T-helper 2 cell (primary cell): ENCODE measurements at regions not wholly inside any gene's neighbourhood (a gene's known extent, or its start where the extent isn't known, plus 50 kb on each side); places are given as distances from the start of the nearest gene placed in this dataset.
A peak's percentile ranks its signal among the peaks of the same experiment; 100 is the strongest.

Source experiments
- DNase-seq, 5 experiments: peaks; one replicate each; pipeline versions ENCODE4 v3.0.0 to v3.0.0-alpha.2; 2012 to 2022

DNA sequence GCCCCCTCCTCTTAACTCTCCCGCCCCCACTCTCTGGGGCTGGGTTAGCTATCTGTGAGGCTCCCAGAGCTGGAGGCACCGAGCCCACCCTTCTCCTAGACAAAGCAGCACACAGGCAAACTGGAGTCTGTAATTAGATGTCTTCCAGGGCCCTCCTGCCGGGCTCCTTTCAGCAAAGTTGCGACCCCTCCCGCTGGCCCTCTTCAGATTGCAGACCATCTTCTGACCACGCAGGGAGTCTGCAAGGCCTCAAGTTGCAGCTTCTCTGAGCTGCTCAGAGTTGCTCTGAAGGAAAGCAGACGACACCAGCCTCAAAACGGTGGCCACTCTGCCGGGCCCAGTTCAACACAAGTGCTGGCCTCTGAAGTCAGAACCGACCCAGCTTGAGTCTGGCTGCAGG, 228.4 kb upstream of the COPS8 start:
- no peak for DNase-seq

DNA sequence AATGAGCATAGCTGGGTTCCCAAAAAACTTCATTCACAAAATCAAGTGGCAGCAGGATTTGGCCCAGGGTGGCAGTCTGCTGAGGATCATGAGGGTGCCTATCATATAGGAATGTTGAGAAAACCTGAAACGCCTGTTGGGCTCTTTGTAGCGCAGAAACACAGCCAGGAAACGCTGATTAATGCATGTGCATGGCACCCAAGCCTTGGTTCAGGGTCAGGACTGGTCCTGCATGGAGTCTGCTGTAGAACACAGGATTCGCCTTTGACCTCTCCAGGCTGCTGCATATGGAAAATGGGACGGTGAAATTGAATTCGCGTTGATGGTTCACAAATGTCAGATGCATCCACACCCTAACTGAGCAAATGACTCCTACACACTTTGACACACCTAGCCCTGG, 227.9 kb upstream of the COPS8 start:
- no peak for DNase-seq

DNA sequence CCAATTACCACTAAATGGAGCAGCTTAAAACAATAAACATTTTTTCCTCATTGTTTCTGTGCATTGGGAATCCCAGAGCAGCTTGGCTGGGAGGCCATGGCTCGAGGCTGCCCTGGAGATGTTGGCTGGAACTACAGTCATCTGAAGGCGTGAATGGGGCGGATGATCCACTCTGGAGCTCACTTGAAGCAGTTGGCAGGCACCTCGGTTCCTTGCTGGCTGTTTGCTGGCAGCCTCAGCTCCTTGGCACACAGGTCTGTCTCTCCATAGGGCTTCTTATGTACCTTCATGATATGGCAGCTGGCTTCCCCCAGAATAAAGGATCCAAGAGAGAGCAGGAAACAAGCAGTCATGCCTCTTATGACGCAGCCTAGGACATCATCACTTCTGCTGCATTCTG, 227.0 kb upstream of the COPS8 start:
- DNase-seq = no peak

DNA sequence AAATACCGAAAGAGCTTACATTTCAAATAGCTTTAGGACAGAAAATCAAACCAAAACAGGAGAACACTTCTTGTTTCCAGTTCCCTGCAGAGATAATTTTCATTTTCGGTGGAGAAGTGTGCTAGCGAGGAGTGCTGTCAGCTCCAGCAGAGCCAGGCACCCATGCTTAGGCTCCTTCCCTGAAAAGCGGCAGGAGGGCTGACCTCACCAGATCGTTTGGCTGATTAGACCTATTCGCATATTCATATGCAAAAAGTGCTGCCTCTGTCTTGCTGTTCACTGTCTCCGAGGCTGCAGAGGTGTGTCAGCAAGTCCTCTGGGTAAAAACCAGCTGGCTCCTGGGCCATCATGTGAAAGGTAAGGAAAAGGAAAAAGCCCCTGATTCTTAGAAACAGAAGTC, 225.8 kb upstream of the COPS8 start:
- no peak for DNase-seq

DNA sequence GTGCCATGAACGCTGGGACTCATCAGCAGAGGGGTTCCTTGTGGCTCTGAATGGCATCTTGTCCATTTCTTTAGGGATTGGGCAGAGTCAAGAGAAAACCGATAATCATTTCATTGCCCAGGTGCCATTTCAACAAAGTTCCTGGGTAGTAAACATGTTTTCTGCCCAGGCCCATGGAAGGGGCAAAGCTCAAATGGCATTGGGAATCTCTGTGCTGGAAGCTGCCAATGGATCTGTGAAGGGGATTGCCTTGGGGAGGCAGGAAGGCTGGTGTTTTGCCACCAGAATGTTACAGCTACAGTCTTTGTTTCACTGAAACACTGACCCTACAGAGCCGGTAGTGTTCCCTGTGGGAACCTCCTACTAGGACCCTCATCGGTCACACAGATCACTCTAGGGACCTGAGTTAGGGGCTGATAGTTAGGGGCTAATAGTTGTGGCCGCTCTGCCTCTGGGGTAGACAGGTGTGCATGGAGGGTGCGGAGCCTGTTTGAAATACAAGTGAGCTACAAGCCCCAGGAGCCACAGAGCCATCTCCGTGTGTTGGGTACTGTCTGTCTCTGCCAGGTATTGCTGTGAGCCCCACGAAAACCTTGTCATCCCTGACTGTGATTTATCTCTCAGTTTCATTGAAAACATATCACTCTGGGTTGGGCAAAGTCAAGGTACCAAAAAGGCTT, 224.4 kb upstream of the COPS8 start:
- DNase-seq = no peak

DNA sequence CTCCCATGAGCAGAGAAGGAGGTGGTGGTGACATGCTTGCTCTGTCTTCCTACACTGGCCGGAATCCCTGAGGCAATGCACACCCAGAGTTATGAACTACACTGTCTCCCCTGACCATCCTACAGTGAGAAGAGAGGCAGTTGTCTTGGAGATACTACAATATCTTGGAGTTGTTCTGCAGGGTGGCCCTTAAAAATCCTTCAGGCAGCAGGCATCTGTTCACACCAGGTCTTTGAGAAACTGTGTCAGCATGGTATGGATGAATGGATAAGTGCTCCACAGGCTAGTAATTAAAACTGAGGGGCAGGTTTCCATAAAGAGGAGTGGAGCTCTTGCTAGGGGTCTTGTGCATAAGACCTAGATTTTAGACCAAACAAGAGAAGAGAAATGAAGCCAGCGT, 223.7 kb upstream of the COPS8 start:
- no peak for DNase-seq

DNA sequence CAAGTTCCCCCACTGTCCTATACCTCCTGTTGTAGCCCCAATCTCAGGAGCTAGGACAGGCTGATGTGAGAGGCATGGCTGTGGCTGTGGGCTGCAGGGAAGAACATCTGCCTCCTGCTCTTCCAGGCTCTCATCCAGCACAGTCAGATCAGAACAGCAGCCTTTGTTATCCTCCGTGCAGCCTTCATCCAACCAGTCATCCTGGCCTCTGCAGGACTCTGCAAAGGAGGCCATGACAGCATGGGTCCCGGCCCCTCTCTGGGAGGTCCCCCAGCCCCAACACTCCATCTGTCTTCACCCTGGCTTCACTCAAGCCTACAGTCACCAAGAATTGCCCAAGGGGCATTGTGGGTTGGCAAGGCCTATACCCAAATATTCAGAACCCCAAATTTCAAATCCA, 223.2 kb upstream of the COPS8 start:
- DNase-seq = no peak

DNA sequence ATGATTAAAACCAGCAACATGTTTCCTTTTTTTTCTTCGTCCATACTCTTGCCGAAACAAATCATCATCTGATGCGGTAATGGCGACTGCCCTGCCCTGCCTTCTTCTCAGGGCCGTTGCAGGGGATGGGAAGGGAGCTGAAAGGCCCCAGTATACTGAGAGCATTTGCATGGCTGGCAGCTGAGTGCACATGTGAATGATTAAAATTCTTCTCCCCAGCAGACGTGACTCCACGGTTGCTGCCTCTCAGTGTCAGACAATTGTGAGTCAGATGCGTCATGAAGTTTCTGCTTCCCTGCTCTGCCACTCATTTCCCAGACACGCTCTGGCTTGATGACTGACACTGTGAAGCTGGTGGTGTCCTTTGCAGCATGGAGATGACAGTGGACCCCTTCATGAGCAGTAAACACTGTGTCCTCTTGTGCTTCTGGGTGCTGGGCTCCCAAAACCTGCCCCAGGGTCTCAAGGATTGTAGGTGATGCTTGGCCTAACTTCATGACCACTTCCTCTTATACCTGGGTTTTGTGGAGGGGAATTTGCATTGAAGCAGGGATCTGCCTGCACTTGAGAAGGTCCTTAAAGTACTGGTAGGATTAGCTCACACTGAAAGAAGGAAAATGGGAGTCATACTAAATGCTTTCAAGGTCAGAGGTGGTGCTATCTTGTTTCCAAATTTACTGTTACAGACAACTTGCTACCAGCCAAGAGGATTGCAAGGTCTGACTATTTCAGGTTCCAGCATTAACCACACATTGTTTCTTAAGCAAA, 222.5 kb upstream of the COPS8 start:
- DNase-seq = no peak

DNA sequence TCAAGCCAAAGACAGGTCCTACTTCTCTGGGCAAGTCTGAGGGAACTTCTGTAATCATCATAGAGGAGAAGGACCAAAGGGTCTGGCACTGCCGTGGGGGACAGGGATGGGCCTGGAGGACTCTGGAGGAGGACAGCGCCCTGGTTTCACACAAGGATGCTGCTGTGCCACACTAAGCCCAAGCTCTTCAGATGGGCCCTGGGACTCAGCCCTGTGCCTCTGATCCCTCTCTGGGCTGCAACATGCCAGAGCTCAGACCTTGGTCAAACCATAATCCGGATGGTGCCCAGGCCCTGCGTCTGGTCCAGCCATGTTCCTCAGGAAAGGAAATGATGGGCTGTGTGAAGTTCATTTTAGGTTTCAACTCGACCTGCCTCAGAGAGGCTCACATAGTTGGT, 222.0 kb upstream of the COPS8 start:
- DNase-seq = no peak

DNA sequence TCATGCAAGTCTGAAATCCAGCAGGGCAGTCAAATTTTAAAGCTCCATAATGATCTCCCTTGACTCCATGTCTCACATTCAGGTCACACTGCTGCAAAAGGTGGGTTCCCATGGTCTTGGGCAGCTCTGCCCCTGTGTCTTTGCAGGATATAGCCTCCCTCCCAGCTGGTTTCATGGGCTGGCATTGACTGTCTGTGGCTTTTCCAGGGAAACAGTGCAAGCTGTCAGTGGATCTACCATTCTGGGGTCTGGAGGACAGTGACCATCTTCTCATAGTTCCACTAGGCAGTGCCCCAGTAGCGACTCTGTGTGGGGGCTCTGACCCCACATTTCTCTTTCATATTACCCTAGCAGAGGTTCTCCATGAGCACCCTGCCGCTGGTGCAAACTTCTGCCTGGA, 220.6 kb upstream of the COPS8 start:
- DNase-seq = no peak

DNA sequence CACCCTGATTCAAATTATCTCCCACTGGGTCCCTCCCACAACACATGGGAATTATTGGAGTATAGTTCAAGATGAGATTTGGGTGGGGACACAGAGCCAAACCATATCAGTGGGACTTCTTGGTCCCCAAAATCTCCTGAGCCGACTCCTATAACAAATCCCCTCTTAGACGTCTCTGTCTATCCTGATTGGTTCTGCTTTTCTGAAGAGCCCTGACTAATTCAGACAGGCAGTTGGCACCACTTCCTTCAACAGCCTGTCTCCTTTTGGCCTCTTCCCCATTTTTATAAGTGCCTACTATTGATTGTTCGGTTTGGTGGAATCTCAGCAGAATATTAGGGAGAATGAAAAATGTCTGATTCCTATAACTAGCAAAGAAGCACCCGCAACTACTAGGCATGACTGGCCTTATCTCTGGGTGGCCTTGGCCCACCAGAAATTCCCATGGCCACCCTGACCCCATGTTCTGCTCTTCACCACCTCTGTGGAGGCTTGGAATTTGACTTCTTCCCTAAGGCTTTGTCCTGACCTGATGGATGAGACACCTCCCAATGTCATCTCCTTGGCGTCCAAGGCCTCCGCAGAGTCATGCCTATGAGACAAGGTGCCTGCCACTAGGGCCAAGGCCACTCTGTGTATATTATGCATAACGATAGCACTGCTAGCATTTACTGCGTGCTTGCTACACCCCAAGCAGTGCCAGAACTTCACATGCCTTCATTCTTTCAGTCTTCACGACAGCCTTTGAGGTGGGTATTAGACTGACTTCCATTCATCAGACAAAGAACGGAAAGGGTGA, 218.9 kb upstream of the COPS8 start:
- no peak for DNase-seq

DNA sequence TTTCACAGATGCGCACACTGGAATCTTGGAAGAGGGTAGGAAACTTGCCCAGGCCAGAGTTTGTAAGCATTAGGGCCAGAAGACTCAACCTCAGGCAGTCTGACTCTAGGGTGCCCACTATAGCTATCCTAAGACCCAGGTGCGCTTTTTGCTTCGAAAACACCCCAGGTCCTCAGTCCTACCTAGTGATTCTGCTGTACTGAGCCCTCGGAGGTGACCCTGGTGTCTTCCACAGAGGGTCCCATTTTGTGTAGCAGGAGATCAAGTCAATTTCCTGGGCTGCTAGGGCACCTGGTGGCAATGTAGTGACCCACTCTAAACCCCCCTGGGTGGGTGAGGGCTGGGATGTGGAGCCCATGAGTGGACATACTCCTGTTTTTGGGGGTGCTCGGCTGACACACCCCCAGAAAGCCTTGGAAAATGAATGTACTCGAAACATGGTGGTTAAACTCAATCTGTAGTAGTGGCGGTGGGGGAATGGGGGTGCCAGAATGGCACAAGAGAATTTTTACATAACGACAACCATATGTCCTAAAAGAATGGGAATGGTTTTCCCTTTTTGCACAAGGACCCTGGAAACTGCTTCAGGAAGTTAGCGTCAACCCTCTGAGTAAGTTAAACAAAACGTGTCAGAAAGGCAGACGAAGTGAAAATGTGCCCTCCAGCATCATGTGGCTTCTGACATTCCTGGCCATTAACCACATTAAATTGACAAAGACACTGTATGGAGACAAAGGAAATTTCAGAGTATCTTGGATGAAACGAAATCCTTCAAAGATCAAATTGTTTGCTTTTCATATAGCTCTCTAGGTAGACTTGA, 218.0 kb upstream of the COPS8 start:
- DNase-seq = no peak

DNA sequence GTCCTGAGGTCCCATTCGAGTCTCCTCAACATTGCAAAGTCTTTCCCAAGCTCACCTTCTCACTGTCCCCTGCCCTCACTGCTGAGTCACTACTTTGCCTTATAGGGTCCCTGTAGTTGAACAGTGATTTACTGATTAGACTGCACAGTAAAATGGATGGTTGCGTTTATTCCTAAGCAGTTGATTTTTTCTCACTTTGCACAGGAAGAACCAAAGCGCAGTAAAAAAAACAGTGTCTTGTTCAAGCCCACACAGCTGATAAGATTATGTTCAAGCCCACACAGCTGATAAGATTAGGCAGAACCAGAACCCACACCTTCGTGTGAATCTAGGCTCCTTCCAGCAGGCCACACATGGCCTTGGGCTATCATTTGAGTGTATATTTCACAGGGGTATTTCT, 215.3 kb upstream of the COPS8 start:
- peak in 1 of 5 experiments; percentile 3 for DNase-seq

DNA sequence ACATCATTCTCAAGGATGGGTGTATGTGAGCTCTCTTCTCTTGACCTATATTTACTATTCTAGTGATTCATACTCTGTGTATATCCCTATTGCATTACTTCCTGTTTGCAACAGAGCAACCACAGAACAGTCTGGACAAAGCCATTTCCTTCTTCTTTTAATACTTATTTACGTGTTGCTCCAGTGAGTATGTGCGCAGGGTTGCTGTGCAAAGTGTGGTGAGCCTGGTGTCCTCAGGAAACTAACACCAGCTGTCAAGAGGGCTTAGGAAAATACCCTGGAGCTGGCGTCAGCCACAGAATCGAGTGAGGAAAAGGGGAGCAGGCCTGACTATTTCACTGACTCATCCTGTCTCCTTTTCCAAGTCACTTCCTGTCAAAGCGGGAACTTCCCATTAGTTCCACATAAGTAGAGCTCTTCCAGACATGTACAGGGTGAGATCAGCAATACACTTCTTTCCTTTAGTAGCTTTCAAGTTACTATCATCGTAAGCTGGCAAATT, 214.1 kb upstream of the COPS8 start:
- no peak for DNase-seq

DNA sequence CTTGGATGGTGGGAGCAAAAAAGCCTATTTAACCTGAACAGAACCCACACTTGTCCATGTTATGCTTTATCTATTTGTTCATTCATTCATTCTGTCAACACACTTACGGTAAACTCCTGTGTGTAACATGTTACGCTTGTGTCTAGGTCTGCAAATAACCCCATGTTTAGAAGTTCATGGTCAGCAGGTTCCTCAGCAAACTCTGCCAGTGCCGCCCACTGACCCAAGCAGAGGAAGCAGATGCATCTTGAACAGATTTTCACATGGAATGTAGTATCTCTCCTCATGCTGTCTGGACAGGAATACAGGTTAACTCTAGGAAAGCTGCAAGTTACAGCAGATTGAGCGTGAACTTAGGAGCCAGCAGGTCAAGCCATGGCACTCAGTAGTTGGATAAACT, 213.7 kb upstream of the COPS8 start:
- DNase-seq = no peak

DNA sequence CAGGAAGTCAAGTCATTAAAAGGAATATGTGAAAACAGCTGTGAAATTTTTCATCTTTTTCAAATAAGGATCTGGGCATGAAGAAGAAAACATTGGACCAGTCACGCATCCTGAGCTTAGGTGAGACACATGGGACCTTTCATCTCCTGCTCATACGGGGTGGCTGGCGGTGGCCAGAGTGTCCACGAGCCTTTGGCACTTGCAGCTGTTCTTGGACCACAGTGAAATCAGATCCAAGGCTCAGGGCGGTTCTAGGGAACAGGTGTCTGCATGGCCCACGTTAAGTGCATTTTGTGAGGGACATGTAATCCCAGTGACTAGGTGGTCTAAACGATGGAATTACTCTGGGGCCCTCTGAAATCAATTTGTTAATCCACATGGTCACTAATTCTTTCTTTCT, 212.7 kb upstream of the COPS8 start:
- DNase-seq = no peak

DNA sequence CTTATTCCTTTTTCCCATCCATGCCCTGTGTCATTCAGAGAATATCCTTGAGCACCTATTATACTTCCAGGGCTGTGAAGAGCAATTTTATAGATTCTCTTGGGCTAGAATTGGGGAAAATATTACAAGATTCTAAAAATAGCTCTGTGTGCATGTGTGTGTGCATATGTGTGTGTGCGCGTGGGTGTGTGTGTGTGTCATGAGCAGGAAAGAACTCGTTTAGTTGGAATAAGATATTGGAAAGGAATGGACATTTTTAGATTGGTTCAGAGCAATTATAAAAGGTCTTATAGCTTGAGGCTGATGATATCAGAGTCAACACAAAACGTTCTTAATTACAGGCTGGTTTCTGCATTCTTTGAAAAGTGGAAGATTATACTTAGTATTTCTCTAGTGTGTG, 212.1 kb upstream of the COPS8 start:
- DNase-seq = no peak

DNA sequence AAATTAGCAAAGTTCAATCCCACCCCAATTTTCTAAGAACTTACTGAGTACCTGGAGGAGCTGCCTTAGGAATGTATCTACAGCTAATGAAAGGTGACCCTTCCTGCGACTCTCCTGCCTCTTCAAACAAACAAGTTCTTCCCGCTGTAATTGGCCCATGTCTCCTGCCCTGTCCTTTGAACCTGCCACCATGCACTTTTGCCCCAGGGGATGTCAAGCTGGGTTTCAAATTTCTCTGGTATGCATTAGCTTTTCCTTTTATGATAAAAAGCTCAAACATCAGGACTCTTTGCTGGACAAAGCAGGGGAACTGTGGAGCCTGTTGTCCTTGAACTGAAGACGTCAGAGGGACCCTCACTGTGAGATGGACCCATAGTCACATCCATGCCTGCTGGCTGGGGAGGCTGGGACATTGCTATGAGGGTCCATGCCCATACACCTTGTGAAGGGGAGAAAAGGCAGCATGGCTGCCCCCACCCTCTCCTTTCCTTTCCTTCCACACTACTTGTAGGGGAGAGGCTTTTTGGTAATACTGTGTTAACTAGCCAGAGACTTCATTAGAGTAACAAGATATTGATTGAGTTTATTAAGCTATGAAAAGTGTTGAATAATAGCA, 210.7 kb upstream of the COPS8 start:
- no peak for DNase-seq

DNA sequence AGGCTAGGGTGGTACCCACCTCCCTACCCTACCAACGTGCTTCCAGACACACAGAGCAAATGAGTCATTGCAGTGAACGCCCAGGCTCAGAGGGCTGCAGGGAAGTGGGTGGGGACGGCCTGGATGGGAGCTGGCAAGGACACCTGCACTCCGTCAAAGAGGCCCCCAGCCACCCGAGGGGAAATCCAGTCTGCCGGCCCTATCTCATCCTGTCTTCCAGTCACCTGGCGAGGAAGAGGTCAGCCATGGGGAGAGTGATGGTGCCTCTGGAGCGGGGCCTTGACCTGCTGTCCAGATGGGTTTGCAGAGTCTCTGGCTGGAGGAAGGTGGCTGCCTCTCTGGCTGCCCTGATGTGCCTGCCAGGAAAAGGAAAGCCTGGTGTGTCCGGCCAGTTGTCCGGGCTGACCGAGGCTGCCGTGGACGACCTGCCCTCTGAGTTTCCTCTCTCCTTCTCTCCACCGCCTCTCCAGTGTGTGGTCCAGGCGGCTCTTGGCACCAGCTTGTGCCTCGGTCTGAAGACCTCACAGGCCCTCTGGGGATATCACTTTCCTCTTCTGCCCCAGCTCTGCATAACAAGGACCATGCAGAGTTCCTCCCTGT, 209.7 kb upstream of the COPS8 start:
- no peak for DNase-seq

DNA sequence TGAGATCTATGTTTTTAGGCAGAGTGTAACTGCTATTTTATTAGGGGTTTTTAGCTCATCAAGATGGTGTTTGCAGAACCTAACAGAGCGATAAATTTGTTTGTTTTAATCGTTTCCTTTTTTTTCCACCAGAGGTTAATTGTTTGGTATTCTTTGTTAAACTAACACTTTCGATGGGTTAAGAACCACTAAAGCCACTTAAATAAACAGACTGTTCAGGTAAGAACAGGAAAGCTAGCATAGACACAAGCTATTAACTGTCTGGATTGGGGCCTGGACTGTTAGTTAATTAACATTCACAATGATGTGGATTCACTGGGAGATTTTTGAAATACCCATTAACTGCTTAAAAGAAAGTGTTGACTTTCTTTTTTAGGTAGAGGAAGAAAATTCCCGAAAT, 209.0 kb upstream of the COPS8 start:
- no peak for DNase-seq

DNA sequence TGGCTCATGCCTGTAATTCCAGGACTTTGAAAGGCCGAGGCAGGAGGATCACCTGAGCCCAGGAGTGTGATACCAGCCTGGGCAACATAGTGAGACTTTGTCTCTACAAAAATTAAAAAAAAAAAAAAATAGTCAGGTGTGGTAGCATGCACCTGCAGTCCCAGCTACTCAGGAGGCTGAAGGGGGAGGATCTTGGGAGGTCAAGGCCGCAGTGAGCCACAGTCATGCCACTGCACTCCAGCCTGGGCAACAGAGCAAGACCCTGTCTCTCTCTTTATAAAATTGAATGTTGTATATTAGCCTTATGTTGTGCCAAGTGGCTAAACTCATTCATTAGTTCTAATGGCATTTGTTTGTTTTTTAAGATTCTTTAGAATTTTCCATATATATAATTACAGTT, 207.7 kb upstream of the COPS8 start:
- DNase-seq = no peak

DNA sequence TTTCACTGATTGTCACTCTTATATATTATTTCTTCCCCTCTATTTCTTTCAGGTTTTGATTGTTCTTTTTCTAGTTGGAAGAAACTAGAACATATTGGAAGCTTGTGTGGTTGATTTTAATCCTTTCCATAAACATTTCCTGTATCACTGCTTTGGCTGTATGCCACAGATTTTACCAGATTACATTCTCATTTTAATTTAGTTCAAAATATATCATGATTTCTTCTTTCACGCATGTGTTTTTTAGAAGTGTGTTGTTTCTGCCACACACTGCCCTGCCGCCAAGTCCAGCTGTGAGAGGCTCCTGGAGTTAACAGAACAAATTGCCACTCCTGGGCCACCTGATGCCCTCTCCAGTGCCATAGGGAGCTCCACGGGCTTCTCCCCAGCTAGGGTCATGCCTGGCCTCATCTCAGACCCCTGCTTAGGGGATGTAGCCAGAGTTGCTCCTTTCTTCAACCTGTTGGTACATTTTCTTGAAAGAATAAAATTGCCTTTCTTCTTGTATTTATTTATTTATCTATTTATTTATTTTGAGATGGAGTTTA, 206.2 kb upstream of the COPS8 start:
- DNase-seq = no peak
